ENCODE measurements at regions not wholly inside any gene's neighbourhood (a gene's known extent, or its start where the extent isn't known, plus 50 kb on each side); places are given as distances from the start of the nearest gene placed in this dataset.

DNA sequence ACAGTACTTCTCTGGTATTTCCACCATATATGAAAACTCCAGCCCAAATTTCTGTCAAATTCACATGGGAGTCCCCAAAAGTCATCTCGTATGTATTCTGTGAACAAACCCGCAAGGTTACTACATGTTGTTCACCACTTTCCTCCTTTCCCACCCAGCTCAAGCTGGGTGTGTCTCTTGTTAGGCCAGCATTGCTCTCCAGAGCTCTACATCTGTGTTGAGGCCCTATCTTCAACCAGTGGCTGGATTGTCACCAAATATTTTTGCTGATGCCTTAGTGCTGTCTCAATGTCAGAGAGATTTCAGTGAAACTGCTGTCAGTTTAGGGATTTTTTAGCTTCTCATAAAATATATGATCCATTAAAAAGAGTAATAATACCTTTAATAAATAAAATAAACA, 230.9 kb downstream of the BTG1 start:
- DNase-seq = no peak

DNA sequence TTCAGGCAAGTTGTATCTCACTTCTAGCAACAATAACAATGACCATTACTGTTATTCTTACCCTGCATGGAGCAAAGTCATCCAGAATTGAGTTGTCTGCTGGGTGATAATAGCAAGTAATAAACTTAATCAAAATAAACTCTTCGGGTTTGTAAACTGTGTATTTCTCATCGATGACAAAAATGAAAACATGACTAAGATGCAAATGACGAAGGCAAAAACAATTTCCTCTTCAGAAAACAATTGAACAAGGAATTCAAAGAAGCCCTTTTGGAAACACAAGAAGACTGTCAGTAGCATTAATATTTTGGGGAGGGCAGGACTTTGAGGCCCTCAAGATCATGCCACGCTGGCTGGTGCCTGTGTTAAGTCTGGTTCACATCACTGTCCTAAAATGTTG, 232.0 kb downstream of the BTG1 start:
- no peak for DNase-seq

- DNase-seq = no peak
These were observed 232.5 kb downstream of the BTG1 start for GRCh38 chr12:91913124-91913523.

GRCh38 chr12:91912178-91912577, 233.5 kb downstream of the BTG1 start:
- DNase-seq = no peak

GRCh38 chr12:91910871-91911388, 234.7 kb downstream of the BTG1 start:
- DNase-seq = no peak

DNA sequence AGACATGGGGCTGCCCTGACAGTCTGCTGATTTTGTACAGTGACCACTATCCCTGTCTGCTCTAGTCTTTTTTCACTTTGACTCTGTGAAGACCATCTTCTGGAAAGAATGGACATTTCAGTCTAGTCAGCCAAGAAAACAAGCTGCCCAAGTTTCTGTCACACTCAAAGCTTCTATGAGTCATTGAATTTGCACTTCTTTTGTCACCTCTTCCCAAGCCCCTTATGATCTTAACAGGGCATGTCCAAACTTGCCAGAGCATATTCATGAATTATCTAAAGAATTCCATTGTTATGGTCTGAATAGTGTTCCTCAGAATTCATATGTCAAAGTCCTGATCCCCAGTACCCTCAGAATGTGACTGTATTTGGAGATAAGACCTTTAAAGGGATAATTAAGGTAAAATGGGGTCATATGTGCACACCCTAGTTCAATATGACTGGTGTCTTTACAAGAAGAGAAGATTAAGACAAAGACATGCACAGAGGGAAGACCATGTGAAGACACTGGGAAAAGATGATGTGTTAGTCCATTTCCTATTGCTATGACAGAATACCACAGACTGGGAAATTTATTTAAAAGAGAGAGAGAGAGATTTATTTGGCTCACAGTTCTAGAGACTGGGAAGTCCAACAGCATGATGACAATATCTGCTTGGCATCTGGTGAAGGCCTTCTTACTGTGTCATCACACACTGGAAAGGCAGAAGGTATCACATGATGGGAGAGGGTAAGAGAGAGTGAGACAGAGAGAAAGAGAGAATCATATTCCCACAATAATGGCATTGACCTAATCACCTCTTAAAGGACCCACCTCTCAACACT, 242.6 kb downstream of the BTG1 start:
- peak; percentile 55 for DNase-seq

DNA sequence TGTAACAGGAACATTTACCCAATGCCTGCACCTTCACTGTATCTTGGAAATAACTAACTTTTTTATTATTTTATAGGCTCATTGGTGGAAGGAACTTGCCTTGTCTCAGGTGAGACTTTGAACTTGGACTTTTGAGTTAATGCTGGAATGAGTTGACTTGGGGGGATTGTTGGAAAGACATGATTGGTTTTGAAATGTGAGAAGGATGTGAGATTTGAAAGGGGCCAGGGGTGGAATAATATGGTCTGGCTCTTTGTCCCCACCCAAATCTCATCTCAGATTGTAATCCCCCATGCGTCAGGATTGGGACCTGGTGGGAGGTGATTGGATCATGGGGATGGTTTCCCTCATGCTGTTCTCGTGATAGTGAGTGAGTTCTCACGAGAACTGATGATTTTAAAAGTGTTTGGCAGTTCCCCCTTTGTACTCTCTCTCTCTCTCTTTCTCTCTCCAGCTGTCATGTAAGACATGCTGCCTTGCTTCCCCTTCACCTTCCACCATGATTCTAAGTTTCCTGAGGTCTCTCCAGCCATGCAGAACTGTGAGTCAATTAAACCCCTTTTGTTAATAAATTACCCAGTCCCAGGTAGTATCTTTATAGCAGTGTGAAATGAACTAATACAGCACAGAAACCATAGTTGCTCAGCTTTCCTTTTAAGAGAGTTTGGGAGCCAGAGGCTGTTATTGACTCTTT, 244.1 kb downstream of the BTG1 start:
- no peak for DNase-seq

DNA sequence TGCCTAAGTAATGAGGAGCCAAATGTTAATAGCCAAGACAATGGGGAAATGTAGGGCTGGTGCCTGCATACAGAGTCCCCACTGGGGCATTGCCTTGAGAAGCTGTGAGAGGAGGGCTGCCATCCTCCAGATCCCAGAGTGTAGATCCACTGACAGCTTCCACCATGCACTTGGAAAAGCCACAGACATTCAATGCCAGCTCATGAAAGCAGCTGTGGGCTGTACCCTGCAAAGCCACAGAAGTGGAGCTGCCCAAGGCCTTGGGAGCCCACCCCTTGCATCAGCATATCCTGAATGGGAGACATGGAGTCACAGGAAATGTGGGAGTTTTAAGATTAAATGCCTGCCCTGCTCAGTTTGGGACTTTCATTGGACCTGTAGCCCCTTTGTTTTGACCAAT, 244.7 kb downstream of the BTG1 start:
- no peak for DNase-seq

GRCh38 chr12:91899056-91899455, 246.6 kb downstream of the BTG1 start:
- DNase-seq = no peak

DNA sequence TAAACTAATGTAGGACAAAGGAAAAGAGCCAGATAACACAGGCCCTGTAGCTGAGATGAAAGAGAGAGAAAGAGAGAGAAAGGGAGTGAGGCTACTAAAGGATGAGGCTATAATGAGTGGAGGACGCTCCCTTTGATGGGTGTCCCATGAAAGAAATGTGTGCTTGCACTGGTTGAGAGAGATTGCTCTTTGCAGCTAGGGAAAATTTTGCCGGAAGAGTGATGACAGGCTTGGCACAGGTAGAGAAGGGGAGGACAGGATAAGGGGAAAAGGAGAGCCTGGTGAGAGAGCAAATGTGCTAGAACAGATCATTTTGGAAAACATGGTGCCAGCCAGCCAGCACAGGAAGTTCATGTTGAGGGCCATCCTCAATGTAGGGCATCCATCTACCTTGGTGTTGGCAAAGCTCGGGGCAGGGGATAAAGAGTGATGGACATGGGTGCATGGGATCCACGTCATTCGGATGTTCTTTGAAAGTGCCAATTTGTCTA, 248.6 kb downstream of the BTG1 start:
- no peak for DNase-seq

DNA sequence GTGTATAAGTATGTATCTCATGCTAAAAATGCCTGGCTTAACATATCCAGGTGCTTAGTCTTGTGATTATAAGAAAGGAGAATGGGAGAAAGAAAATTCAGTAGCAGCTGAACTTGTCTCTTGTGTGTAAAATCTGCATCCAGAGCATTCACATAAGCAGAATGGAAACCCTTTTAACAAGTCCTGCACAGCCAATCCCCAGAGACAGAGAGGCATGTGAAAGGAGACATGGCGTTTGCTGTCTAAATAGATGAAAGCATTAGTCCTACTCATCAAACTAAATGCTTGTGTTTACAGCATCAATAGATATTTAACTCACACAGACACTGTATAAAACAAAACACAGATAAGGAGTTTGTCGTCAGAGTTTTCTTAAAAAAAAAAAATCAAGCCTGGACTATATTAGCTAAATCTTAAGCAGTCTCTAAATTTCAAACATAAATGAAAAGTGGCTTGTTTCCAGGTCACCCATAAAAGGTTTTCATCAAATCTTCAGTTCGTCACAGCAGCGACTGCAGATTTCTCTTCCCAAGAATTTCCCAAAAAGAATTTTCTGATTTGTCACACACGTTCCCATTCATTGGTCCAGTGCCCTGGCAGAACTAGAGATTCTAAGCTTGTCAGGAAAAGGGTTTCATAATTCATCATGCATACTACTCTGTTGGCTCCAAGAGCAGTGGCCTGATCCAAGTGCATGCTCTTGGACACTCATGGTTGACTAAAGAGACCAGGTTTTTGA, 249.2 kb downstream of the BTG1 start:
- peak; percentile 6 for DNase-seq

- no peak for DNase-seq
These were observed 250.7 kb downstream of the BTG1 start for GRCh38 chr12:91894911-91895310.

- DNase-seq = no peak
These were observed 252.2 kb downstream of the BTG1 start for GRCh38 chr12:91893476-91893875.

GRCh38 chr12:91892081-91892855, 253.4 kb downstream of the BTG1 start:
- DNase-seq = peak; percentile 32

DNA sequence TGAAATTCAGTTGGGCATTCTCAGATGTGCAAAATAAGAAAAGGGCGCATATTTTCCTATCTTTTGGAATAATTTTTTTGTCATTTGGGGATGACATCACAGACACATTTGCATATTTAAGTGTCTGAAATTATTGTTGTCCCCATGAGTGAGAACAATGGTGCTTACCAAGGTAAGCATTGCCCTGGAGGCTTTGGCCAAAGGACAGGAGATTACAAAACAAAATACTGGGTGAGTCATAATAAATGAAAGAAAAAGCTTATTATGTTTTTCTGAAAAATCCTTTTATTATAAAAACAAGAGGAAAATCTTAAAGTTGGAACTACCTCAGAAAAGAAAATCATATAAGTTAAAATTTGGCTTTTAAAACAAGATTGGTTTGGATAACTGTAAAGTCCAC, 254.9 kb downstream of the BTG1 start:
- peak; percentile 70 for DNase-seq

GRCh38 chr12:91889910-91890309, 255.7 kb downstream of the BTG1 start:
- no peak for DNase-seq

DNA sequence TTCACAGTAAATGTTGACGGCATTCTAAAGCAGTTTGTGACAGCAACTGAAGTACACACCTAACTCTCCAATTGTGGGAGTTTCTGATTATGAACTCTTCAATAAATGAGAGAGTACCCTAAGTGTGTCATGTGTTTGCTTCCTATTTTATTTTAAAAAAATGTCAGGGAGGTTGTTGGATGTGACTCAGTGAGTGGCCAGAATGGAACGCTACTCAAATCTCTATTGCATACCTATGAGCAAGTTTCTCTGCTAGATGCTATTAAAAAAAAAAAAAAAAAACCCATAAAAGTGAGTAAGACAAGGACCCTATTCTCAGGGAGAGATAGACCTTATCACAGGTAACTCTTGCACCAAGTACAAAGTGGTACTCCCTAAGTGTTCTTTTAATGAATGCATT, 256.6 kb downstream of the BTG1 start:
- DNase-seq = no peak

- DNase-seq = no peak
These were observed 257.7 kb downstream of the BTG1 start for GRCh38 chr12:91887957-91888356.

DNA sequence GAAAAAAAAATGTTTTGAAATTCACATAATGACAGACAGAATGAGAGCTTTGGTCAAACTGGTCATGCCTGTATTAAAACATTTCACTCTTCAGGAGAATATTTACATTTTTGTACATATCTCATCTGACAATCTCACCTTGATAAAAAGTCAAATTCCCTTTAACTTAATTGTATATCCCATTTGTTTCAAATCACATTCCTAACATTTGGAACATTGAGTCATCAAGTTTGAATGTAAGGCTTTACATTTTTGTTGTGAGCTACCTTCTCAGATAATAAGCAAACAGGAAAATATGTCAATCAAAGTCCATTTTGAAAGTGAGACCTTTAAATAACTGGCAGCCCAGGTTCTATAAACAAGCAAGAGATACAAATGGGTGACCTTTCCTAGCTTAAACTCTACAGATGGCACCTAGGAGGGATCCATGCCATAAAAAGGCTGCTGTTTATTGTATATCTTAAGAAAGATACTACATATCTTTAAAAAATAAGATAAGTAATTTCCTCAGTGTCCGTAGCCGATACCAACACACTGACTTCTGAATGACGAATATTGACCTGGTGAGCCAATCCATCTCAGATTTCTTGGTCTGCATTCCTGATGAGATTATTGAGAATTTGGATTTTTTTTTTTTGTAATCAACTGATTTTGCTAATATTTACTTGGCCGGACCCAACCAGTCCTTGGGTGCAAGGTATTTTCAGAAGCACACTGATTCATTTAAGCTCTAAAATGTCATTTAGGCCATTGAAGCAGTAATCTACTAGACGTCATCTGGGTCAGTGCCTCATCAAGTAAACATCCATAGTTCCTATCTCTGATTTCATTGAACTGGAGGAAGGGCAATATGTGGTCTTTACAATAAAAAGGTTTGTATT, 259.6 kb downstream of the BTG1 start:
- DNase-seq = no peak

DNA sequence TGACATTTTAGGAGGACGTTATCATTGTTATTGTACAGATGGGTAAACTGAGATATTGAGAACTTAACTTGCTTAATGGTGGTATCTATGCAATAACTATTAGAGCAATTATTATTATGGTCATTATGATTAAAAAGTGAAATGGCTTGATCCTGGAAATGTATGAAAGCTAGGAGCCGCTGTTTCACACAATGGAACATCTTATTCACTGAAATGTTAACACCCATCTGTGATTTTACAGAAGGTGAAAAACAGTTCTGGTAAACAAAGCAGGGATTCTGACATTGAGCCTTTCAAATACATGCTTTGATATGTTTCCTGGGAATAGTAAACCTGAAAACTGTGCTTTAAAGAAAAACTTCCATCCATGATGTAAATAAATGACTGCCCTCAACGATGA, 261.4 kb downstream of the BTG1 start:
- DNase-seq = no peak

GRCh38 chr12:91883811-91884210, 261.8 kb downstream of the BTG1 start:
- peak; percentile 14 for DNase-seq

- DNase-seq = no peak
These were observed 262.7 kb downstream of the BTG1 start for GRCh38 chr12:91882910-91883309.
